Activated T-cell treated with anti-CD3 and anti-CD28 coated beads, Interleukin-2, amount 50 U/mL, for 72 hours (primary cell): ENCODE measurements at regions not wholly inside any gene's neighbourhood (a gene's known extent, or its start where the extent isn't known, plus 50 kb on each side); places are given as distances from the start of the nearest gene placed in this dataset.
"Not testable (repeated sequence)": the region's sequence is repeated elsewhere in the genome, so short reads cannot be mapped to it uniquely, and the experiment has no call there.

ENCODE experiments used
- ATAC-seq, 2 donors: fragments of 150-1000 bp; cut with Tn5 transposase; replicated peaks in 1 of 2; 2 replicates each; pipeline ENCODE4 v1.10.0; 2021; ENCODE audit warnings: moderate library complexity in 2 of 2, mild to moderate bottlenecking in 1 of 2
- DNase-seq, 2 donors: peaks; one replicate each; pipeline ENCODE4 v3.0.0; 2021 to 2022; ENCODE audit warnings: mixed read lengths in 1 of 2
- H3K27ac Mint-ChIP-seq: one replicate; pipeline ENCODE4 v1.8.0; 2022; ENCODE audit warnings: mild to moderate bottlenecking, moderate library complexity, mixed read lengths
- H3K27me3 Mint-ChIP-seq: one replicate; pipeline ENCODE4 v1.8.0; 2022; ENCODE audit warnings: low read depth, mixed read lengths
- H3K36me3 Mint-ChIP-seq, 2 donors: one replicate each; pipeline ENCODE4 v1.8.0; 2022; ENCODE audit warnings: mixed read lengths in 2 of 2, mild to moderate bottlenecking in 1 of 2; ENCODE audit not compliant: insufficient read depth in 2 of 2
- H3K4me1 Mint-ChIP-seq: one replicate; pipeline ENCODE4 v1.8.0; 2022; ENCODE audit warnings: low read depth, mixed read lengths
- H3K4me3 Mint-ChIP-seq, 2 donors: one replicate each; pipeline ENCODE4 v1.8.0; 2022; ENCODE audit warnings: mild to moderate bottlenecking in 2 of 2, mixed read lengths in 2 of 2, moderate library complexity in 2 of 2
- H3K9me3 Mint-ChIP-seq, 2 donors: one replicate each; pipeline ENCODE4 v1.8.0; 2022; ENCODE audit warnings: mixed read lengths in 2 of 2

DNA sequence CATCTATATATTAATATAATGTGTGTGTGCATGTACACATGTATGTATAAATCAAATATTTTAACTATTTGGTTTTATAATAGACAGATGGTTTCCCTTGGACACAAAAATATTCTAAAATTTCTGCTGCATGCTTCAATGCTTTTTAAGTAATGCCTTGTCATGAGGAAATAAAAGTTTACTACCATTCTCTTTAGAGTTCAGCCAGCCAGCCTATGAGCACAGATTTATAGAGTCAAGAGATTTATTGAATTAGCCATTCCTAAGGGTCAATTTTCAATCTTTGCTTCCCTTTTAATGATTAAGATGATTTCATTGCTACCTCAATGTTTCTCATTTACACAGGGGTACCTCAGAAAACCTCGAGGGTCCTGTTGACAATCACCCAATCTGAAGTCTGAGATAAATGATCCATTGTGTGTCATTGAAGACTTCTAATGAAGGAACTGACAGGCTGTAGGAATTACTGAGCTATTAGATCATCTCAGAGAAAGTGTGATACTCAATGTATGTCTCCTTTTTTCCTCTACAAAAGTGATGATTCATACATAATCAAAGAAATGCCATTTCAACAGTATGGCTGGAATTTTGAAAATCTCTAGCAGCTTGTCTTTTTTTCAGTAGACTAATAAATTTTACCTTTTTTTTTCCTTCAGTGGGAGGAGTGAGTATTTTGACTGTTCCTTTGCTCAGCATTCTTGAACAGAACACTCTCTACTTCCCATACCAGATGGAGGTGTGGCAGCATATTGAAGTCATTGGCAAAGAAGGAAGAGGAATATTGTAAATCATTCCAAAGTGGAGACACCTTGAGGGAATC is 222.6 kb upstream of the PCDH18 start:
- no peaks in the 10 kb centered on the region for H3K36me3 Mint-ChIP-seq
- peaks cover 4 to 6% of the 10 kb centered on the region in 2 donors for H3K9me3 Mint-ChIP-seq
- H3K4me1 Mint-ChIP-seq: no peaks in the 10 kb centered on the region
- DNase-seq (no peak), ATAC-seq (no peak)
- H3K4me3 Mint-ChIP-seq: no peak overlapping the region
- H3K27ac Mint-ChIP-seq: no peak overlapping the region
- H3K27me3 Mint-ChIP-seq: no peaks in the 10 kb centered on the region

DNA sequence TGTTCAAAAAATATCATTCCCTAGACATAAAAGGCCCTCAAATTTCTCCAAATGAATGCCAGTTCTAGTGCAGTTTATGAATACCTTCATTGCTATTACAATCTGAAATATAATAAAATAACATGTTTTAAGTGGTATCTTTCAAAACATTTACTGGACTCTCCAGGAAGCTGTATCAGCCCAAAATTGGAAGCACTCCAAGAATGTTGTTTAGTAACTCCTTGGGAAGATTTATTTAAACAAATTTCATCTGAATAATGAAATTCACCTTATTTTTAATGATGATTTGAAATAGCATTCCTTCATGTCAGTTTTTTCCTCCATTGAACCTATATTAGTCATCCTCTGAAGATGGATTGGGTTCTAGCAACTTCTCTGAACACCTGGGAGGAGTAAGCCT is 217.2 kb upstream of the PCDH18 start:
- H3K27ac Mint-ChIP-seq: no peak overlapping the region
- no peaks in the 10 kb centered on the region for H3K27me3 Mint-ChIP-seq
- ATAC-seq (no peak), DNase-seq (no peak)
- peaks cover 2 to 7% of the 10 kb centered on the region in 2 donors for H3K9me3 Mint-ChIP-seq
- H3K4me1 Mint-ChIP-seq: no peaks in the 10 kb centered on the region
- no peaks in the 10 kb centered on the region for H3K36me3 Mint-ChIP-seq
- no peak overlapping the region for H3K4me3 Mint-ChIP-seq

DNA sequence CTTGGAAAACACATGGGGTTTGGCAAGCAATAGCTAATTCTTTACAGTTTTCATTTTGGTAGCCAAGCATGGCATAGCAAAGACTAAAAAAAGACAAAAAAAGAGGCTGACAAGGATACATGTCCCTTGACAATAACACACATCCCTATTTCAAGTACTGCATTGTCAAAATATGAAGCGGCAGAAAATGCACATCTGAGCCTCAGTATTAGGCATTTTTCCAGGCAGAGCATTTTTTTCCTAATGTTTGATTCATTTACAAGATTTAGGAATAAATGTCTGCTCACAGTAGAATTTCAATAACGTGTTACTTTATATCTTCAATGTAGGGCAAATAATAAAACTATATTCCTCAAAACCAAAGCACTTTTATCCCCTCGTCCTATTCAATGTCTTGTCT is 216.3 kb upstream of the PCDH18 start:
- H3K27me3 Mint-ChIP-seq: no peaks in the 10 kb centered on the region
- ATAC-seq: no peak
- H3K9me3 Mint-ChIP-seq: peaks cover 2 to 7% of the 10 kb centered on the region in 2 donors

DNA sequence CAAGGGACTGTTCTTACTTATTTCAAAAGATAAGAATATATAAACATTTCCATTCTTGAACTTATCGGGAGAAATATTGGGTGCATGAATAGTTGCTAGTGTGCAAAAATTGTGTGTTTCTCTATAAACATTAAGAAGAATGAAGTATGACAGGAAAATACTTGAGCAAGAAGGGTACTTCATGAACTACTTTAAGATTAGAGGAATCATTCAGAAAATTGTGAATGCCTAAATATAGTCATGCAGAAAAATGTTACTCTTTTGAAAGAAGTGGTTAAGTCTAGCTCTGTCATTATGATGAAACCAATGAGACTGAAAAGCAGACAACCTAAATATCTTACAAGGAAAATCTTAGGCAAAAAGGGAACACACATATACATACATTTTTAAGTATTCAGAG is 207.8 kb upstream of the PCDH18 start:
- Mint-ChIP-seq H3K36me3 (no peaks in the 10 kb centered on the region), H3K4me3 (no peak overlapping the region), H3K4me1 (no peaks in the 10 kb centered on the region), H3K27me3 (no peaks in the 10 kb centered on the region), H3K27ac (no peak overlapping the region), H3K9me3 (peaks cover 0 to 1% of the 10 kb centered on the region in 2 donors)
- ATAC-seq (no peak), DNase-seq (no peak)

More for the DNA sequence above, 216.3 kb upstream of the PCDH18 start:
- Mint-ChIP-seq H3K4me3 (no peak overlapping the region), H3K27ac (no peak overlapping the region), H3K4me1 (no peaks in the 10 kb centered on the region), H3K36me3 (no peaks in the 10 kb centered on the region)
- no peak for DNase-seq

DNA sequence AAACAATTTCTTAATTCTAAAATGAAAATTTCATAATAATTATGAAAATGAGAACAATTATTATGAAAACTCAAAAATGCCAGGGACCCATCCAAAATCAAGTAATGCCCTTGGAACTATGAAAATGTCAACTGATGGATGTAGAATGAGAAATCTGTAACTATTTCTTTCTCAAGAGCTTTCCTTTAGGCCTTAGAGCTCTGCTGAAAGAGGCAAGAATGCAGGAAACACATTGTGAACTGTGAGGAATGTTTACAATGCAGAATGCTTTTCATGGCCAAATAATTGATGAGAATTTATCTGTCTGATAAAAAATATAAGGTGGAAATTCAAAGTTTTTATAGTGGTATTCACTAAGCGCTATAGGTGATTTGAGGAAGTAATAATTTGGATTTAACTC is 207.1 kb upstream of the PCDH18 start:
- no peaks in the 10 kb centered on the region for H3K36me3 Mint-ChIP-seq
- H3K27me3 Mint-ChIP-seq: no peaks in the 10 kb centered on the region
- no peak overlapping the region for H3K27ac Mint-ChIP-seq
- H3K4me1 Mint-ChIP-seq: no peaks in the 10 kb centered on the region
- no peak for DNase-seq
- no peak overlapping the region for H3K4me3 Mint-ChIP-seq
- peaks cover 4% of the 10 kb centered on the region in 2 donors for H3K9me3 Mint-ChIP-seq
- no peak for ATAC-seq

DNA sequence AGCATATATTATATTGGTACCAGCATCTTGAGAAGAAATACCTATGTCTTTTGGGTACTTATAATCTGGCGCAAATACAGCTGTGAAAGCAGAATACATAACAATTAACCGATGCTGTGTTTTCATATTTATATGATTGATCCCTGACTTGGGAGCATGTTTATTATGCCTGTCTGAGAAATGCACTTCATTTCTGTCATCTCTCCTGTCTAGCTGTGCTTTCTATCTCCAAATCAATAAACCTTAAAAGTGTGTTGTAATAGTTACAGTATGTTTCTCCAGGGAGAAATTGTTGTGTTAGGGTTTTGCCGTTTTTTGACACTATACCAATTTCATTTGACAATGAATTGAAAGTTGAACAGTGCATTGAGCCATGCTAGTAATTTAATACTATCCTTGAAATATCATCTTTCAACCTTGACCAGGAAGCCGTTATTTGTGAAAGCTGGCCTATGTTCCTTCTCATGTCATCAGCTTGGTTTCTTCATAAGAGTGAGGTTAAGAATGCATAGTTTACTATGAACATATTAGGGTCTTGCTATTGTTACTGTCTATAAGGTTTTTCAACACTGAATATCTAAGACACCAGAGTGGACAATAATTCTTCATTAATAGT is 206.2 kb upstream of the PCDH18 start:
- Mint-ChIP-seq H3K27me3 (no peaks in the 10 kb centered on the region), H3K4me3 (no peak overlapping the region), H3K27ac (no peak overlapping the region), H3K4me1 (no peaks in the 10 kb centered on the region), H3K36me3 (no peaks in the 10 kb centered on the region), H3K9me3 (peaks cover 4% of the 10 kb centered on the region in 2 donors)
- ATAC-seq: no peak
- no peak for DNase-seq

DNA sequence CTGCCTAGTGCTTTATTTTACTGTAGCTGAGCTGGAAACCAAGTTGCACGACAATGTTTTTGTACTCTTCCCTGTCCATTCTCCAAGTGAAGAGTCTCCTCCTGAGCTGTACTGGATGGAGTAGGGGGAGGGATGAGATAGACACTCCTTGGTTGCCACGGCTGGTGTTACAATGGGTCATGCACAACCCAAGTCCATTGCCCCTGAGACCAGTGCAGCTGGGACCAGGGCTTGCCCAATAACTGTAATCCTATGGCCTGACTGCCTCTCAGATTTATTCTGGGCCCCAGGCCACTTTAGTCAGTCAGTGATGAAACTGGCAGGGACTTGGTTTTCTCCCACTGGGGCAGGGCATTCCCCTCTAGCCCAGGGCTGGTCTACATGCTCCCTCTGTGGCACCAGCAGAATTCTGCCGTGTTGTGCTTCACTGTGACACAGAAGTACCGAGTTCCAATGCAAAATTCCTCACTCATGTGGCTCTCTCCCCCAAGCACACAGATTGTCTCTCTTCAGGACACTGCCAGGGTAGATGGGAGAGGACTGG is 203.3 kb upstream of the PCDH18 start:
- ATAC-seq: no peak
- no peak overlapping the region for H3K27ac Mint-ChIP-seq
- H3K27me3 Mint-ChIP-seq: no peaks in the 10 kb centered on the region
- DNase-seq: no peak
- H3K9me3 Mint-ChIP-seq: peaks cover 6% of the 10 kb centered on the region in 2 donors
- no peak overlapping the region for H3K4me3 Mint-ChIP-seq
- H3K4me1 Mint-ChIP-seq: no peaks in the 10 kb centered on the region
- H3K36me3 Mint-ChIP-seq: peaks cover 0 to 3% of the 10 kb centered on the region in 2 donors

DNA sequence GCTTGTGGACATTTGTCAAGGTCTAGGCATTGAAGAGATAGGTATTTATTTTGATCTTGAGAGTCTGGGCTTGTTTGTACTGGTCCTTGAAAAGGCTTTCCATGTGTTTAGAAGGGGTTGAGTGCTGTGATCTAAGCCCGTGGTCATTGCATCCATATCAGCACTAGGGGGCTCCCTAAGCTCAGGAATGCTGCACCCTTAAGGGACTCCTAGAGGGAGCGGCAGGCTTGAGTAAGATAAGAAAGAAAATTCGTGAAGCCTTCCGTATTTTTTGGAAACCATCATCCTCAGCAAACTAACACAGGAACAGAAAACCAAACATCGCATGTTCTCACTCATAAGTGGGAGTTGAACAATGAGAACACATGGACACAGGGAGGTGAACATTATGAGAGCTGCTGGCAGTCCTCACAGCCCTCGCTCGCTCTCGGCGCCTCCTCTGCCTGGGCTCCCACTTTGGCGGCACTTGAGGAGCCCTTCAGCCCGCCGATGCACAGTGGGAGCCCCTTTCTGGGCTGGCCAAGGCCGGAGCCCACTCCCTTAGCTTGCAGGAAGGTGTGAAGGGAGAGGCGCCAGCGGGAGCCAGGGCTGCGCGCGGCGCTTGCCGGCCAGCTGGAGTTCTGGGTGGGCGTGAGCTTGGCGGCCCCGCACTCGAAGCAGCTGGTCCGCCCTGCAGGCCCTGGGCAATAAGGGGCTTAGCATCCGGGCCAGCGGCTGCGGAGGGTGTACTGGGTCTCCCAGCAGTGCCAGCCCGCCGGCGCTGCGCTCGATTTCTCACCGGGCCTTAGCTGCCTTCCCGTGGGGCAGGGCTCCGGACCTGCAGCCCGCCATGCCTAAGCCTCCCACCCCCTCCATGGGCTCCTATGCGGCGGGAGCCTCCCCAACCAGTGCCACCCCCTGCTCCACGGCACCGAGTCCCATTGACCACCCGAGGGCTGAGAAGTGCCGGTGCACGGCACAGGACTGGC is 201.2 kb upstream of the PCDH18 start:
- H3K4me3 Mint-ChIP-seq, H3K27me3 Mint-ChIP-seq, ATAC-seq, H3K27ac Mint-ChIP-seq, H3K9me3 Mint-ChIP-seq, H3K4me1 Mint-ChIP-seq, DNase-seq, H3K36me3 Mint-ChIP-seq: not testable (repeated sequence)

DNA sequence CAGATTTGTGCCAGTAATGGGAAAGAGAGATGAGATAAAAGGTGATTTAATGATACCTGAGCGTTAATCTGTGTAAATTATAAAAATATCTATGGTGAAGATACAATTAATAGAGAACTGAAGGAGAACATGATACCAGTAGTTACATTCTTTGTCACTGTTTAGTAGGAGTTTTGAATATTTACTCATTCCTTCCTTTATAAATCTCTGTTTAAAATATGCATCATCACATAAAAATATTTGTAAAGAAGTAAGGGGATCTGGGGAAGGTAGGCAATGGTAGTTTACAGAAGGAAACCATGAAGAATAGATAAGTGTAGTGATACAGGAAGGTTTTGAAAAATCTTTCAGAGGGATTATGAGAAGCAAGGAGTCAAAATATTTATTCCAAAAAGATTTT is 190.6 kb upstream of the PCDH18 start:
- H3K9me3 Mint-ChIP-seq: peaks cover 2 to 4% of the 10 kb centered on the region in 2 donors
- DNase-seq (no peak), ATAC-seq (no peak)
- no peaks in the 10 kb centered on the region for H3K27me3 Mint-ChIP-seq
- H3K4me1 Mint-ChIP-seq: no peaks in the 10 kb centered on the region
- H3K27ac Mint-ChIP-seq: no peak overlapping the region
- H3K36me3 Mint-ChIP-seq: no peaks in the 10 kb centered on the region
- H3K4me3 Mint-ChIP-seq: no peak overlapping the region

DNA sequence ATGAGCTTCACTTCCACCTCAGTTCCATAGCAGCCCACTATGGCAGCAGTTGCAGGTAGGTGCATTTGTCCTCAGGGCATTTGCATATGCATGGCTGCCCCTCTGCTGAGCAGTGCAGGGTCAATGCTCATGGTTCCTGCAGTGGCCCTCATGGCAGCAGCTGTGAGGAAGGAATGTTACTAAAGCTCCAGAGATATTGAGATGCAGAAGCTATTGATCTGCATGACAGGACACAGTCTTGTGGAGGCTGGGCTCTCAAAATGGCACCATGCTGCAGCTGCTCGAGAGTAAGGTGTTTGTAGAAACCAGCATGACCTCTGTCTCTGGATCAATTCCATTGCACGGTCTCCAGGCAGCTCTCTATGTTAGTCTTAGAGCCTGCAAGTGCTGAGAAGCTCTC is 179.2 kb upstream of the PCDH18 start:
- no peaks in the 10 kb centered on the region for H3K4me1 Mint-ChIP-seq
- H3K27me3 Mint-ChIP-seq: no peaks in the 10 kb centered on the region
- DNase-seq: no peak
- H3K27ac Mint-ChIP-seq: no peak overlapping the region
- H3K9me3 Mint-ChIP-seq: peaks cover 2 to 6% of the 10 kb centered on the region in 2 donors
- H3K36me3 Mint-ChIP-seq: no peaks in the 10 kb centered on the region
- no peak for ATAC-seq
- H3K4me3 Mint-ChIP-seq: no peak overlapping the region

DNA sequence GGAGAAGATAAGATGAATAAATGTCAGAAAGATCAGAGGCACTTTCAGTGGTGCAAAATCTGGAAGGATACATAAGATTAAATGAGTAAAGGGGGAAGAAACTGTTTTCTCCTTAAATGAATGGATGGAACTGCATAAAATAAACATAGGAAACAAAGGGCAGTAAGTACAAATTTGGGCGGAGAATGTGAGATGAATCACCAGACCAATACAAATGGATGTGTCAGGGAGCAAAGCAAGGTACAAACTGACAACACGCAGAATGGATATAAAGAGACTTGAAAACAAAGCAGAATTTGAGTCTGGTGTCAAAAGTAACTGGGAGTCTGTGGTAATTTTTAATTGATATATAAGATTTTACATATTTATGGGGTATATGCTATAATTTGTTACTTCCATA is 175.3 kb upstream of the PCDH18 start:
- Mint-ChIP-seq H3K9me3 (peaks cover 2 to 3% of the 10 kb centered on the region in 2 donors), H3K4me3 (no peak overlapping the region), H3K36me3 (no peaks in the 10 kb centered on the region), H3K4me1 (no peaks in the 10 kb centered on the region), H3K27me3 (no peaks in the 10 kb centered on the region), H3K27ac (no peak overlapping the region)
- no peak for DNase-seq
- no peak for ATAC-seq

DNA sequence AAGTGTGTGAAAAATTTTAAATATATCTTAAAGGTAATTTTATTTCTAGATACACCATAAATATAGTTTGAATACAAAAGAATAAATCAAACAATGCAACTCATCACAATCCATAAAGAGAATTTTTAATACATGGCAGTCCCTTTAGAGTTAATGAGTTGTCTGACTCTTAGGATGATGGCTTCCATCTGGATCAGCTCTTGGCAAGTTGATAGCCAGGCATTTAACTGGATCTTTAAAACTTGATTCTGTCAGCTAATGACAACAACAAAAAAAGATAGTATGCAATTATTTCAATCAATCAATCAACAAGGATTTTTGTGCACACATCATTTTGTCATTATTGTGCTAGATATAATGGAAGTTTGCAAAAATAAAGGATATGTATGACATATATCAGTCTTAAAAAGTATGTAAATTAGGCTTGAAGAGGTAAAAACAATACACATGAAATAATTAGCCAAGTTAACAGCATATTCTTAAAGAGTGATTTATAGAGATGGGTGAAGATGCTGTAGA is 174.9 kb upstream of the PCDH18 start:
- H3K27me3 Mint-ChIP-seq: no peaks in the 10 kb centered on the region
- H3K4me3 Mint-ChIP-seq: no peak overlapping the region
- H3K27ac Mint-ChIP-seq: no peak overlapping the region
- DNase-seq (no peak), ATAC-seq (no peak)
- no peaks in the 10 kb centered on the region for H3K4me1 Mint-ChIP-seq
- peaks cover 2 to 3% of the 10 kb centered on the region in 2 donors for H3K9me3 Mint-ChIP-seq
- no peaks in the 10 kb centered on the region for H3K36me3 Mint-ChIP-seq
